ENCODE measurements at regions not wholly inside any gene's neighbourhood (a gene's known extent, or its start where the extent isn't known, plus 50 kb on each side); places are given as distances from the start of the nearest gene placed in this dataset.

DNA sequence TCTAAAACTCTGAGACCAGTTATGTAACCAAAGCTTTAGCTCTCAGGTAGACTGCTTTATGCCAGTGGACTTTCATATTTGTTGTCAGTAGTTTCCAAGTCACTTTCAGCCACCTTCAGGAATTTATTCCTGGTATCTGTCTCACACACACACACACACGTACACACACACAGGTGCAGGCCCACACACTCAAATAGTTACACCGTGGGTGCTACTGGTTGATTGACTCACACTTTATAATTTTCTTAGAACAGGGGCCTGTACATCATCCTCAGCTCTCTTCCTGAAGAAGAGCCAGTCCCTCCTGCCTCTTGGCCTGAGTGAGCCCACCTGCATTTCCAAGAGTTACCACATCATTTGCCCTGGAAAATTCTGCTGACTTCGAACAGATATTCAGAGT, 555.2 kb downstream of the SOX6 start:
- Histone ChIP-seq H3K36me3 (no peaks in the 10 kb centered on the region), H3K27me3 (no peaks in the 10 kb centered on the region), H3K4me3 (no peak overlapping the region), H3K27ac (no peak overlapping the region), H3K4me1 (no peaks in the 10 kb centered on the region), H3K9me3 (no peaks in the 10 kb centered on the region)
- no peak for ATAC-seq
- TF ChIP-seq POLR2A (IDR thresholded peaks at IDR 0.05), result no peak
- TF ChIP-seq POLR2AphosphoS5 (IDR thresholded peaks at IDR 0.05), result no peak
- TF ChIP-seq EP300 (IDR thresholded peaks at IDR 0.05), result no peak
- TF ChIP-seq, protein P1, sequence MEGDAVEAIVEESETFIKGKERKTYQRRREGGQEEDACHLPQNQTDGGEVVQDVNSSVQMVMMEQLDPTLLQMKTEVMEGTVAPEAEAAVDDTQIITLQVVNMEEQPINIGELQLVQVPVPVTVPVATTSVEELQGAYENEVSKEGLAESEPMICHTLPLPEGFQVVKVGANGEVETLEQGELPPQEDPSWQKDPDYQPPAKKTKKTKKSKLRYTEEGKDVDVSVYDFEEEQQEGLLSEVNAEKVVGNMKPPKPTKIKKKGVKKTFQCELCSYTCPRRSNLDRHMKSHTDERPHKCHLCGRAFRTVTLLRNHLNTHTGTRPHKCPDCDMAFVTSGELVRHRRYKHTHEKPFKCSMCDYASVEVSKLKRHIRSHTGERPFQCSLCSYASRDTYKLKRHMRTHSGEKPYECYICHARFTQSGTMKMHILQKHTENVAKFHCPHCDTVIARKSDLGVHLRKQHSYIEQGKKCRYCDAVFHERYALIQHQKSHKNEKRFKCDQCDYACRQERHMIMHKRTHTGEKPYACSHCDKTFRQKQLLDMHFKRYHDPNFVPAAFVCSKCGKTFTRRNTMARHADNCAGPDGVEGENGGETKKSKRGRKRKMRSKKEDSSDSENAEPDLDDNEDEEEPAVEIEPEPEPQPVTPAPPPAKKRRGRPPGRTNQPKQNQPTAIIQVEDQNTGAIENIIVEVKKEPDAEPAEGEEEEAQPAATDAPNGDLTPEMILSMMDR (IDR thresholded peaks at IDR 0.05), result no peak
- WGBS, 2 donors (ENCODE audit: low coverage in 1 of 2), result 85 to 100% methylated on average over 1 to 3 of the region's 3 CpGs

DNA sequence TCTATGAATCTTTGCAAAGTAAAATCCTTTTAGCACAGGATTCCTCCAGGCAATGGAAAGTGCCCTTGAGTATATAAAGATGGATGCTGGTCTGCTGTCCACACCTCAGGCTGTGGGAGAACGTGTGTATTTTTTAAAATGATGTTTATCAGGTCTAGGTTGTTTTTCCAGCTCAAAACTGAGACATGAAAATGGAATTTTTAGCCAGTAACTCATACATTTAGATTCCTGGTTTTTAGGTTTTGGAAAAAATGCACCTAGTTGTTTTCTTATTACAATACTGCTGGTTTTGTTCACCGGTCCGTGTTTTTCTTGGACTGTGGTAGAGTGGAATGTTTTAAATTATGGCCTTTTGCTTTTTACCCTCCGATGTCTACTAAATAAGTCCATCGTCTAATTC, 554.7 kb downstream of the SOX6 start:
- Histone ChIP-seq H3K4me1 (no peaks in the 10 kb centered on the region), H3K27ac (no peak overlapping the region), H3K27me3 (no peaks in the 10 kb centered on the region), H3K4me3 (no peak overlapping the region), H3K9me3 (no peaks in the 10 kb centered on the region), H3K36me3 (no peaks in the 10 kb centered on the region)
- 68 to 74% methylated on average over 4 to 5 of the region's 5 CpGs for WGBS, 2 donors (ENCODE audit: low coverage in 1 of 2)
- no peak for ATAC-seq
- TF ChIP-seq EP300 (IDR thresholded peaks at IDR 0.05), result no peak
- TF ChIP-seq, protein P1 (IDR thresholded peaks at IDR 0.05), result no peak
- no peak for TF ChIP-seq POLR2AphosphoS5 (IDR thresholded peaks at IDR 0.05)
- TF ChIP-seq POLR2A (IDR thresholded peaks at IDR 0.05), result no peak

DNA sequence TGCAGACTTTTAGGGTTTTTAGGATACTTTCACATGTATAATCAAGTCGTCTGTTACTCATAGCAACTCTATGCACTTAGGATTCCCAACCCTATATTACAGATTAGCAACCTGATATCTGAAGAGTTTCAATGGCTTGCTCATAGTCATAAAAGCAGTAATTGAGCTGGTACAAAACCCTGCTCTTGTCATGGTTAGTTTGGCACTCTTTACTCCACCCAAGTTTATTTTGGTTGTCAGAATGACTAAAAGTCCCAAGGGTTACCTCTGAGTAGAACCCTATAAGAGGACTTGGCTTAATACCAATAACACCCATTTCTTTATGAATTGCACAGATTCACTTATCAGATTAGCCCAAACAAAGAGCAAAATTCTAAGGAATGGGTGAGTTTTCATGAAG, 550.6 kb downstream of the SOX6 start:
- Histone ChIP-seq H3K36me3 (no peaks in the 10 kb centered on the region), H3K27ac (no peak overlapping the region), H3K4me1 (no peaks in the 10 kb centered on the region), H3K4me3 (no peak overlapping the region), H3K9me3 (no peaks in the 10 kb centered on the region), H3K27me3 (no peaks in the 10 kb centered on the region)
- ATAC-seq, result no peak
- 100% methylated on average over 1 of the region's 1 CpG for WGBS, 2 donors (ENCODE audit: low coverage in 1 of 2)
- TF ChIP-seq POLR2A (IDR thresholded peaks at IDR 0.05), result no peak
- TF ChIP-seq POLR2AphosphoS5 (IDR thresholded peaks at IDR 0.05), result no peak
- TF ChIP-seq, protein P1 (IDR thresholded peaks at IDR 0.05), result no peak
- TF ChIP-seq EP300 (IDR thresholded peaks at IDR 0.05), result no peak

DNA sequence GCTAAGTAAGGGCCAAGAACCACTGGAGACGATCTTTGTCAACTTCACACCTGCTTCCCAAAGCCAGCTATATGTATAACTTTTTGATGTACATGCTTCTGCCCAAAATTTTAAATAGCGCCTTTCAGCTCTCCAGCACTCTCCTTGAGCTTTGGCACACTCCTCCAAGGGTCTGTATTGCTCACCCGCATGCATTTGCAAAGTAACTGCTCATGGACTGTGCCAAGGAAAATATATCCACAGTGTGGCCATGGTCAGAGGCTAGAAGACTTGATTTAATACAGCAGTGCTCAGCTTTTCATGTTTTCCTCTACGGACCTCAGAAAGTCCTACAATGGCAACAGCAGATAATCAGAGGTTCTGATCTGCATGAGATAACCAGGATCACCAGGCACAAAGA, 550.1 kb downstream of the SOX6 start:
- TF ChIP-seq POLR2AphosphoS5 (IDR thresholded peaks at IDR 0.05) (no peak), POLR2A (IDR thresholded peaks at IDR 0.05) (no peak), EP300 (IDR thresholded peaks at IDR 0.05) (no peak)
- TF ChIP-seq, protein P1 (IDR thresholded peaks at IDR 0.05), result no peak
- Histone ChIP-seq H3K4me1 (no peaks in the 10 kb centered on the region), H3K27ac (no peak overlapping the region), H3K27me3 (no peaks in the 10 kb centered on the region), H3K9me3 (no peaks in the 10 kb centered on the region), H3K4me3 (no peak overlapping the region), H3K36me3 (no peaks in the 10 kb centered on the region)
- ATAC-seq, result no peak
- WGBS, 2 donors (ENCODE audit: low coverage in 1 of 2), result 94 to 95% methylated on average over 3 to 4 of the region's 4 CpGs

DNA sequence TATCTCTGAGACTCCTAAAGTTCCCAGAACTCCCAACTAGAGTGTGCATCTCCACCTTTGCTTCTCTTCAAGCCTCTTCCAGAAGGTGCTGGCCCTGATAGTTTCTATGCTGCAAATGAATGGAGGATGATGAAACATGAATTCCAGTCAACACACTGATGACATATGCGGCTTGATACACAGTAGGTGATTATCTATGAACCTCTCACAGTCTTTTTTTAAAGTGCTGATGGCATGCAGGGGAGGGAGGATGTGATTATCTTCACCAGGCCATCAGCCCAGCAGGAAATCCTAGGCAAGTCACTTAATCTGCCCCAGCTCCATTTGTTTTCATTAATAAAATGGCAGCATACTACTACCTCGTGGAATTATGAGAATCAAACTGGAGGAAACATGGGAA, 548.5 kb downstream of the SOX6 start:
- WGBS, 2 donors (ENCODE audit: low coverage in 1 of 2), result 65 to 67% methylated on average over 2 of the region's 2 CpGs
- ATAC-seq, result no peak
- TF ChIP-seq POLR2AphosphoS5 (IDR thresholded peaks at IDR 0.05) (no peak), EP300 (IDR thresholded peaks at IDR 0.05) (no peak), POLR2A (IDR thresholded peaks at IDR 0.05) (no peak)
- TF ChIP-seq, protein P1 (IDR thresholded peaks at IDR 0.05), result no peak

More for the DNA sequence above, 548.5 kb downstream of the SOX6 start:
- no peaks in the 10 kb centered on the region for H3K27me3 ChIP-seq
- no peak overlapping the region for H3K27ac ChIP-seq
- no peaks in the 10 kb centered on the region for H3K4me1 ChIP-seq
- no peaks in the 10 kb centered on the region for H3K9me3 ChIP-seq
- no peak overlapping the region for H3K4me3 ChIP-seq
- no peaks in the 10 kb centered on the region for H3K36me3 ChIP-seq
